Neural crest cell (in vitro differentiated cells): ENCODE measurements at regions not wholly inside any gene's neighbourhood (a gene's known extent, or its start where the extent isn't known, plus 50 kb on each side); places are given as distances from the start of the nearest gene placed in this dataset.
A peak's percentile ranks its signal among the peaks of the same experiment; 100 is the strongest.

Experiments used
- DNase-seq: peaks from one replicate; pipeline ENCODE4 v3.0.0; 2021; ENCODE audit warnings: low read depth, mixed read lengths, low spot score
- H3K27ac Mint-ChIP-seq: one replicate; pipeline ENCODE4 v1.8.0; 2021; ENCODE audit warnings: mild to moderate bottlenecking, mixed read lengths; ENCODE audit not compliant: unreplicated experiment
- H3K27me3 Mint-ChIP-seq: 2 replicates; pipeline ENCODE4 v1.8.0; 2021; ENCODE audit warnings: low read depth, mild to moderate bottlenecking, mixed read lengths
- H3K36me3 Mint-ChIP-seq: 2 replicates; pipeline ENCODE4 v1.8.0; 2021; ENCODE audit warnings: low read depth, mild to moderate bottlenecking, mixed read lengths
- H3K4me1 Mint-ChIP-seq: 2 replicates; pipeline ENCODE4 v1.8.0; 2021; ENCODE audit warnings: mixed read lengths
- H3K4me3 Mint-ChIP-seq: one replicate; pipeline ENCODE4 v1.8.0; 2021; ENCODE audit warnings: mild to moderate bottlenecking, mixed read lengths
- H3K9me3 Mint-ChIP-seq: 2 replicates; pipeline ENCODE4 v1.8.0; 2021; ENCODE audit warnings: mixed read lengths
- TF ChIP-seq, protein P1 (sequence below): fragments of 200-600 bp; sonication (generic); conservative IDR thresholded peaks from 2 replicates; pipeline ENCODE4 v1.5.0; 2021; ENCODE audit warnings: antibody characterized with exemption, mild to moderate bottlenecking

DNA sequence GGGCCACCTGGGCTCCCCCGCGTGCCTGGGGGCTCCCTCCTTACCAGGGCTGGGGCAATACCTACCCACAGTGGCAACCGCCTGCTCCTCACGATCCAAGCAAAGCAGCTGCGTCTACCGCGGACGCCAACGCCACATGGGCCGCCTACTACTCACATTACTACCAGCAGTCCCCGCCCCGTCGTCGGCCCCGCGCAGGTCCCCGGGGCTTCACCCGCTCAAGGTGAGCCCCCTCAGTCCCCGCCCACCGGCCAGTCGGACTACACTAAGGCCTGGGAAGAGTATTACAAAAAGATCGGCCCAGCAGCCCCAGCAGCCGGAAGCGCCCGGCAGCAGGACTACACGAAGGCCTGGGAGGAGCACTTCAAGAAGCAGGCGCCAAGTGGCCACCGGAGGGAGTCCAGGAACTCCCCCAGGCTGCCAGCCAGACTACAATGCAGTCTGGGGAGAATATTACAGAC is 106.0 kb upstream of the MTAP start:
- H3K4me1 Mint-ChIP-seq, result no peaks in the 10 kb centered on the region
- H3K9me3 Mint-ChIP-seq, result no peaks in the 10 kb centered on the region
- no peak for DNase-seq
- no peak overlapping the region for H3K4me3 Mint-ChIP-seq
- H3K36me3 Mint-ChIP-seq, result peaks cover 3% of the 10 kb centered on the region
- no peak overlapping the region for H3K27ac Mint-ChIP-seq
- H3K27me3 Mint-ChIP-seq, result no peaks in the 10 kb centered on the region
- TF ChIP-seq, protein P1, sequence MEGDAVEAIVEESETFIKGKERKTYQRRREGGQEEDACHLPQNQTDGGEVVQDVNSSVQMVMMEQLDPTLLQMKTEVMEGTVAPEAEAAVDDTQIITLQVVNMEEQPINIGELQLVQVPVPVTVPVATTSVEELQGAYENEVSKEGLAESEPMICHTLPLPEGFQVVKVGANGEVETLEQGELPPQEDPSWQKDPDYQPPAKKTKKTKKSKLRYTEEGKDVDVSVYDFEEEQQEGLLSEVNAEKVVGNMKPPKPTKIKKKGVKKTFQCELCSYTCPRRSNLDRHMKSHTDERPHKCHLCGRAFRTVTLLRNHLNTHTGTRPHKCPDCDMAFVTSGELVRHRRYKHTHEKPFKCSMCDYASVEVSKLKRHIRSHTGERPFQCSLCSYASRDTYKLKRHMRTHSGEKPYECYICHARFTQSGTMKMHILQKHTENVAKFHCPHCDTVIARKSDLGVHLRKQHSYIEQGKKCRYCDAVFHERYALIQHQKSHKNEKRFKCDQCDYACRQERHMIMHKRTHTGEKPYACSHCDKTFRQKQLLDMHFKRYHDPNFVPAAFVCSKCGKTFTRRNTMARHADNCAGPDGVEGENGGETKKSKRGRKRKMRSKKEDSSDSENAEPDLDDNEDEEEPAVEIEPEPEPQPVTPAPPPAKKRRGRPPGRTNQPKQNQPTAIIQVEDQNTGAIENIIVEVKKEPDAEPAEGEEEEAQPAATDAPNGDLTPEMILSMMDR, result no peak

DNA sequence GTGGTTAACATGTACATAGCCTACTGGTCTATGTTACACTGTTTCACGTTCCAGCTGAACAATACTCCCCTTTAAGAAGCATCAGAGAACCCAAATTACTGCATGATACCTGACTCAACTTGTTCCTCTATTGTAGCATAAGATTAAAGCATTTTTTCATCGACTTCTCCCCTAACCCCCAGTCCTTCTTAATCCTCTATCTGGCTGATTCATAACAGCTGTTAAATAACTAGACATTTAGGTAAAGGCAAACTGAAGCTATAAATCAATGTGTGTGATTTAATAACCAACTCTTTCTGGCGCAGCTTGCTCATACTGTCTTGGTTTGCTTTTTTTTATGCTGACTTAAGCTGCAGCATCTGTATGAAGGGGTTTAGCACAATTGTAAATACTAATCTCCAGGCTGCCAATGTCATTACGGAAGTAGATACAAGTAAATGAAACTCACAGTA is 94.2 kb upstream of the MTAP start:
- H3K9me3 Mint-ChIP-seq, result no peaks in the 10 kb centered on the region
- H3K27me3 Mint-ChIP-seq, result no peaks in the 10 kb centered on the region
- no peak for DNase-seq
- no peak overlapping the region for H3K4me3 Mint-ChIP-seq
- H3K4me1 Mint-ChIP-seq, result peaks cover 29% of the 10 kb centered on the region
- no peak overlapping the region for H3K27ac Mint-ChIP-seq
- no peaks in the 10 kb centered on the region for H3K36me3 Mint-ChIP-seq
- TF ChIP-seq, protein P1, result no peak

DNA sequence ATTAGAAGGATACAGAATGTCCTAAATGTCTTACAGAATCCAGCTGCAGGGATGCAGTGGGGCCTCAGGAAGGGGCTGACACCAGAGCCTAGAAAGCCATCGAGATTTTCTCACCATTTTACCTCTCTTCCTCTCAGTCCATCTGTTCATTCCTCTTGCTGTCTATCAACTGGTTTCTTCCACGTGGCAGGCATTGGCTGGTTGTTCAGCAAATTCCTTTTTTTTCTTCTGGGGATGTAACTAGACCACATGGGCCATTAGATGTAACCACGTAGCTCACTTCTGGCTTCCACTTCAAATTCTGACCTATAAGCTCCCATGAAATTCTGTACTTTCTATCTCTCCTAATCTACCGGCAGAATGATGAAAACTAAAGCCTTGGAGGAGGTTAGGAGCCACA is 93.6 kb upstream of the MTAP start:
- Mint-ChIP-seq H3K27me3 (no peaks in the 10 kb centered on the region), H3K9me3 (no peaks in the 10 kb centered on the region), H3K4me3 (no peak overlapping the region), H3K36me3 (no peaks in the 10 kb centered on the region), H3K27ac (no peak overlapping the region), H3K4me1 (peaks cover 29% of the 10 kb centered on the region)
- TF ChIP-seq, protein P1, result no peak
- no peak for DNase-seq

DNA sequence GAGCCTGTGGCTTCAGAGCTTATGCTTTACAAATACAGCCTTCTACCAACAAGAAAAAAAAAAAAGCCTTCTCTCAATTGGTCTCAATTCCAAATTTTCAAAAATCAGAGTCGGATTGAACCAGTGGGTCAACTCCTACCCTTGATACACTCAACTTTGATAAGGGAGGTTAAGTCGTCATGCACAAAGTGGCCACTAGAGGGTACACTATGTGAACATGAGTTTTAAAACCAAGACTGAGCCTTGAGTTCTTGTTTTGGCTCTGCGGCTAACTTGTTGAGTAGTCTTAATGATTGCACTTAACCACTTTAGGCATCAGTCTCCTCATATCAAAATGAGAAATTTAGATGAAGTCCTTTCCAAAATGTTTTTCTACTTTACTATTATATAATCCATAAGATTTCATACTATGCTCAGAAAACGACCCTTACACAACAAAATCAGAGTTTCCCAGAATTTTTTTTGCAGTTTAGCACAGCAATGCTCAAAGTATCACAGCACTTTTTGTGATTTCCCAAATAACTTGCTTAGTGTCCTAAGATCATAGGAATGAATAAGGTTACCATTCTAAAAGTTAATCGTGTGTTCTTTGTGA is 92.9 kb upstream of the MTAP start:
- H3K9me3 Mint-ChIP-seq, result no peaks in the 10 kb centered on the region
- peak; percentile 69 for DNase-seq
- no peak overlapping the region for H3K4me3 Mint-ChIP-seq
- TF ChIP-seq, protein P1, result peak; percentile 80
- no peaks in the 10 kb centered on the region for H3K27me3 Mint-ChIP-seq
- H3K27ac Mint-ChIP-seq, result no peak overlapping the region
- H3K4me1 Mint-ChIP-seq, result peaks cover 29% of the 10 kb centered on the region
- no peaks in the 10 kb centered on the region for H3K36me3 Mint-ChIP-seq

DNA sequence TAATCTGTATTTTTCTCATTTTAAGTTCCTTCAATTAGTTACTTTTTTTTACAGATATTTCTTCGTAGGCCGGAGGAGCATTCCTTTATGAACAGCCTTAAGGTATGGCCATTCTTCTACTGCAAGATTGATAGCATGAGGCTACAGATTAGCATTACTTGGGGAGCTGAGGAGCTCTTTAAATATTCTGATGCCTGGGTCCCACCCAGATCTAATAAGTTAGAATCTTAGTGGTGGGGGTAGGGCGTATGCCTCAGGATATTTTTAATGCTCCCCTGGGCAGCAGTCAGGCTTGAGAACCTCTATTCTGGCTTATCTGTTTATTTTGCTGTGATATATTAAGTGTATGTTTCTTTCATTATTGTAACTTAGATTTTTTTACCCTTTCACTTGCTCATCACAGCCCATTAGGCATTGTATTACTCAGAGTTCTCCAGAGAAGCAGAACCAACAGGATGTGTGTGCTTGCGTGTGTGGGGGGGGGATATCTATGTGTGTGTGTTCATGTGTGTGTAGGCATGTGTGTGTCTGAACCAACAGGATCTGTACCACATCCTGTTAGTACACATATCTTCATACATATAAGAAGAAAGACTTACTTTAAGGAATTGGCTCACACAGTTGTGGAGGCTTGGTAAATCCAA is 91.8 kb upstream of the MTAP start:
- Mint-ChIP-seq H3K4me3 (no peak overlapping the region), H3K9me3 (no peaks in the 10 kb centered on the region), H3K36me3 (no peaks in the 10 kb centered on the region), H3K27ac (no peak overlapping the region), H3K27me3 (no peaks in the 10 kb centered on the region), H3K4me1 (peaks cover 29% of the 10 kb centered on the region)
- DNase-seq, result no peak
- TF ChIP-seq, protein P1, result no peak
